ENCODE measurements at regions not wholly inside any gene's neighbourhood (a gene's known extent, or its start where the extent isn't known, plus 50 kb on each side); places are given as distances from the start of the nearest gene placed in this dataset.

GRCh38 chr3:70518356-70518755 is 205.9 kb upstream of the MDFIC2 start:
- Histone ChIP-seq H3K9me3 (ENCODE audit: control insufficient read depth in 4 of 4, low read length in 3 of 4) (no peaks in the 10 kb centered on the region), H3K4me3 (ENCODE audit: low read depth in 1 of 3, low read length in 3 of 3) (no peak overlapping the region), H3K4me1 (ENCODE audit: control insufficient read depth in 4 of 4, insufficient read depth in 4 of 4, low read length in 3 of 4) (no peaks in the 10 kb centered on the region), H3K27me3 (ENCODE audit: control insufficient read depth in 4 of 4, insufficient read depth in 4 of 4, low read length in 3 of 4) (peaks cover 0 to 4% (median 1%) of the 10 kb centered on the region in 4 donors), H3K27ac (ENCODE audit: low read depth in 1 of 2, low read length in 2 of 2) (no peak overlapping the region), H3K36me3 (ENCODE audit: control insufficient read depth in 4 of 4, insufficient read depth in 3 of 4, low read depth in 1 of 4, low read length in 3 of 4) (no peaks in the 10 kb centered on the region), H3K9ac (ENCODE audit: low read depth in 1 of 2, low read length in 2 of 2) (no peak overlapping the region)
- DNase-seq (ENCODE audit: low spot score) = no peak
- 69% methylated on average over 5 of the region's 5 CpGs for WGBS
- TF ChIP-seq NR2F2 (IDR thresholded peaks at IDR 0.05) (no peak), FOXA1 (IDR thresholded peaks at IDR 0.05) (no peak), JUND (IDR thresholded peaks at IDR 0.05) (no peak), SP1 (IDR thresholded peaks at IDR 0.05) (no peak), HNF4G (IDR thresholded peaks at IDR 0.05) (no peak), GABPA (IDR thresholded peaks at IDR 0.05 in 1 of 2, conservative IDR thresholded peaks at IDR 0.05 in 1 of 2) (no peak), YY1 (IDR thresholded peaks at IDR 0.05) (no peak), TAF1 (conservative IDR thresholded peaks at IDR 0.05) (no peak), EGR1 (IDR thresholded peaks at IDR 0.05; ENCODE audit: low read depth in 2 of 2) (no peak)
- TF ChIP-seq, protein P1, sequence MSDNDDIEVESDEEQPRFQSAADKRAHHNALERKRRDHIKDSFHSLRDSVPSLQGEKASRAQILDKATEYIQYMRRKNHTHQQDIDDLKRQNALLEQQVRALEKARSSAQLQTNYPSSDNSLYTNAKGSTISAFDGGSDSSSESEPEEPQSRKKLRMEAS (IDR thresholded peaks at IDR 0.05) = no peak
- TF ChIP-seq, protein P2, sequence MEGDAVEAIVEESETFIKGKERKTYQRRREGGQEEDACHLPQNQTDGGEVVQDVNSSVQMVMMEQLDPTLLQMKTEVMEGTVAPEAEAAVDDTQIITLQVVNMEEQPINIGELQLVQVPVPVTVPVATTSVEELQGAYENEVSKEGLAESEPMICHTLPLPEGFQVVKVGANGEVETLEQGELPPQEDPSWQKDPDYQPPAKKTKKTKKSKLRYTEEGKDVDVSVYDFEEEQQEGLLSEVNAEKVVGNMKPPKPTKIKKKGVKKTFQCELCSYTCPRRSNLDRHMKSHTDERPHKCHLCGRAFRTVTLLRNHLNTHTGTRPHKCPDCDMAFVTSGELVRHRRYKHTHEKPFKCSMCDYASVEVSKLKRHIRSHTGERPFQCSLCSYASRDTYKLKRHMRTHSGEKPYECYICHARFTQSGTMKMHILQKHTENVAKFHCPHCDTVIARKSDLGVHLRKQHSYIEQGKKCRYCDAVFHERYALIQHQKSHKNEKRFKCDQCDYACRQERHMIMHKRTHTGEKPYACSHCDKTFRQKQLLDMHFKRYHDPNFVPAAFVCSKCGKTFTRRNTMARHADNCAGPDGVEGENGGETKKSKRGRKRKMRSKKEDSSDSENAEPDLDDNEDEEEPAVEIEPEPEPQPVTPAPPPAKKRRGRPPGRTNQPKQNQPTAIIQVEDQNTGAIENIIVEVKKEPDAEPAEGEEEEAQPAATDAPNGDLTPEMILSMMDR (IDR thresholded peaks at IDR 0.05; ENCODE audit: low read depth, low read length, missing input control) = no peak

- peaks cover 0 to 4% (median 2%) of the 10 kb centered on the region in 4 donors for H3K27me3 ChIP-seq (ENCODE audit: control insufficient read depth in 4 of 4, insufficient read depth in 4 of 4, low read length in 3 of 4)
- TF ChIP-seq FOXA2 (IDR thresholded peaks at IDR 0.05) (no peak), GABPA (IDR thresholded peaks at IDR 0.05 in 1 of 2, conservative IDR thresholded peaks at IDR 0.05 in 1 of 2) (no peak), RAD21 (IDR thresholded peaks at IDR 0.05) (no peak), HNF4G (IDR thresholded peaks at IDR 0.05) (no peak), ATF3 (IDR thresholded peaks at IDR 0.05) (no peak), FOXA1 (IDR thresholded peaks at IDR 0.05) (no peak), JUND (IDR thresholded peaks at IDR 0.05) (no peak), RXRA (IDR thresholded peaks at IDR 0.05) (no peak), EGR1 (IDR thresholded peaks at IDR 0.05; ENCODE audit: low read depth in 2 of 2) (no peak), YY1 (IDR thresholded peaks at IDR 0.05) (no peak)
- TF ChIP-seq, protein P2 (IDR thresholded peaks at IDR 0.05; ENCODE audit: low read depth, low read length, missing input control) = no peak
- TF ChIP-seq, protein P1 (IDR thresholded peaks at IDR 0.05) = no peak
- TF ChIP-seq, protein P3, sequence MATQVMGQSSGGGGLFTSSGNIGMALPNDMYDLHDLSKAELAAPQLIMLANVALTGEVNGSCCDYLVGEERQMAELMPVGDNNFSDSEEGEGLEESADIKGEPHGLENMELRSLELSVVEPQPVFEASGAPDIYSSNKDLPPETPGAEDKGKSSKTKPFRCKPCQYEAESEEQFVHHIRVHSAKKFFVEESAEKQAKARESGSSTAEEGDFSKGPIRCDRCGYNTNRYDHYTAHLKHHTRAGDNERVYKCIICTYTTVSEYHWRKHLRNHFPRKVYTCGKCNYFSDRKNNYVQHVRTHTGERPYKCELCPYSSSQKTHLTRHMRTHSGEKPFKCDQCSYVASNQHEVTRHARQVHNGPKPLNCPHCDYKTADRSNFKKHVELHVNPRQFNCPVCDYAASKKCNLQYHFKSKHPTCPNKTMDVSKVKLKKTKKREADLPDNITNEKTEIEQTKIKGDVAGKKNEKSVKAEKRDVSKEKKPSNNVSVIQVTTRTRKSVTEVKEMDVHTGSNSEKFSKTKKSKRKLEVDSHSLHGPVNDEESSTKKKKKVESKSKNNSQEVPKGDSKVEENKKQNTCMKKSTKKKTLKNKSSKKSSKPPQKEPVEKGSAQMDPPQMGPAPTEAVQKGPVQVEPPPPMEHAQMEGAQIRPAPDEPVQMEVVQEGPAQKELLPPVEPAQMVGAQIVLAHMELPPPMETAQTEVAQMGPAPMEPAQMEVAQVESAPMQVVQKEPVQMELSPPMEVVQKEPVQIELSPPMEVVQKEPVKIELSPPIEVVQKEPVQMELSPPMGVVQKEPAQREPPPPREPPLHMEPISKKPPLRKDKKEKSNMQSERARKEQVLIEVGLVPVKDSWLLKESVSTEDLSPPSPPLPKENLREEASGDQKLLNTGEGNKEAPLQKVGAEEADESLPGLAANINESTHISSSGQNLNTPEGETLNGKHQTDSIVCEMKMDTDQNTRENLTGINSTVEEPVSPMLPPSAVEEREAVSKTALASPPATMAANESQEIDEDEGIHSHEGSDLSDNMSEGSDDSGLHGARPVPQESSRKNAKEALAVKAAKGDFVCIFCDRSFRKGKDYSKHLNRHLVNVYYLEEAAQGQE (IDR thresholded peaks at IDR 0.05) = no peak
- no peaks in the 10 kb centered on the region for H3K9me3 ChIP-seq (ENCODE audit: control insufficient read depth in 4 of 4, low read length in 3 of 4)
- H3K27ac ChIP-seq (ENCODE audit: low read depth in 1 of 2, low read length in 2 of 2) = no peak overlapping the region
- no peak overlapping the region for H3K9ac ChIP-seq (ENCODE audit: low read depth in 1 of 2, low read length in 2 of 2)
- DNase-seq (ENCODE audit: low spot score) = no peak
- no peaks in the 10 kb centered on the region for H3K36me3 ChIP-seq (ENCODE audit: control insufficient read depth in 4 of 4, insufficient read depth in 3 of 4, low read depth in 1 of 4, low read length in 3 of 4)
- H3K4me3 ChIP-seq (ENCODE audit: low read depth in 1 of 3, low read length in 3 of 3) = no peak overlapping the region
- H3K4me1 ChIP-seq (ENCODE audit: control insufficient read depth in 4 of 4, insufficient read depth in 4 of 4, low read length in 3 of 4) = no peaks in the 10 kb centered on the region
- 66% methylated on average over 3 of the region's 3 CpGs for WGBS
These were observed 204.9 kb upstream of the MDFIC2 start for GRCh38 chr3:70517124-70517890.

Data from liver (tissue), 8 donors.